GM23338 (cell line): ENCODE measurements at regions not wholly inside any gene's neighbourhood (a gene's known extent, or its start where the extent isn't known, plus 50 kb on each side); places are given as distances from the start of the nearest gene placed in this dataset.

Source experiments
- ATAC-seq: fragments of 200-7000 bp; cut with Tn5 transposase; 3 replicates; pipeline ENCODE4 v1.9.1; 2020
- DNase-seq: peaks from one replicate; pipeline ENCODE4 v3.0.0-alpha.2; 2015; ENCODE audit warnings: low spot score
- H2AFZ ChIP-seq: fragments of 200-600 bp; sonication (generic); 2 replicates; pipeline ENCODE4 v1.8.0; 2016; ENCODE audit warnings: antibody characterized with exemption, mild to moderate bottlenecking, moderate library complexity
- H3F3A ChIP-seq: fragments of 200-600 bp; sonication (generic); replicated peaks from 2 replicates; pipeline ENCODE4 v1.8.0; 2017; ENCODE audit warnings: antibody characterized with exemption, mixed run types, low read depth
- H3K27ac ChIP-seq: fragments of 200-600 bp; sonication (generic); 2 replicates; pipeline ENCODE4 v1.6.1; 2016; ENCODE audit warnings: low read depth
- H3K27me3 ChIP-seq: fragments of 200-600 bp; sonication (generic); 2 replicates; pipeline ENCODE4 v1.8.0; 2016; ENCODE audit warnings: mild to moderate bottlenecking, mixed run types, moderate library complexity; ENCODE audit not compliant: insufficient read depth
- H3K36me3 ChIP-seq: fragments of 200-600 bp; sonication (generic); 2 replicates; pipeline ENCODE4 v1.8.0; 2016; ENCODE audit warnings: mild to moderate bottlenecking; ENCODE audit not compliant: insufficient read depth
- H3K4me1 ChIP-seq: fragments of 200-600 bp; sonication (generic); 2 replicates; pipeline ENCODE4 v1.8.0; 2016; ENCODE audit warnings: mild to moderate bottlenecking, moderate library complexity; ENCODE audit not compliant: insufficient read depth
- H3K4me2 ChIP-seq: fragments of 200-600 bp; sonication (generic); 2 replicates; pipeline ENCODE4 v1.7.1; 2017; ENCODE audit warnings: mixed run types
- H3K4me3 ChIP-seq: fragments of 200-600 bp; sonication (generic); 2 replicates; pipeline ENCODE4 v1.6.1; 2016; ENCODE audit warnings: mixed run types
- H3K79me2 ChIP-seq: fragments of 200-600 bp; sonication (generic); replicated peaks from 2 replicates; pipeline ENCODE4 v1.8.0; 2017; ENCODE audit warnings: mild to moderate bottlenecking; ENCODE audit not compliant: insufficient read depth
- H3K9me2 ChIP-seq: fragments of 200-600 bp; sonication (generic); 2 replicates; pipeline ENCODE4 v1.8.0; 2017; ENCODE audit not compliant: insufficient read depth
- H4K20me1 ChIP-seq: fragments of 200-600 bp; sonication (generic); replicated peaks from 2 replicates; pipeline ENCODE4 v1.8.0; 2017; ENCODE audit warnings: mild to moderate bottlenecking; ENCODE audit not compliant: insufficient read depth
- H3K27ac Mint-ChIP-seq: 2 replicates; pipeline ENCODE4 v1.8.0; 2020; ENCODE audit warnings: inconsistent platforms, mild to moderate bottlenecking, moderate library complexity, mixed read lengths
- H3K27me3 Mint-ChIP-seq: 3 replicates; pipeline ENCODE4 v1.8.0; 2022; ENCODE audit warnings: low read depth, mild to moderate bottlenecking, moderate library complexity, mixed read lengths, inconsistent platforms; ENCODE audit not compliant: insufficient read depth, poor library complexity
- H3K36me3 Mint-ChIP-seq: 3 replicates; pipeline ENCODE4 v1.8.0; 2021; ENCODE audit warnings: low read depth, mild to moderate bottlenecking, inconsistent platforms, moderate library complexity, mixed read lengths
- H3K4me1 Mint-ChIP-seq: 3 replicates; pipeline ENCODE4 v1.8.0; 2020; ENCODE audit warnings: mild to moderate bottlenecking, inconsistent platforms, mixed read lengths
- H3K4me3 Mint-ChIP-seq: 3 replicates; pipeline ENCODE4 v1.8.0; 2021; ENCODE audit warnings: moderate library complexity, mild to moderate bottlenecking, inconsistent platforms, mixed read lengths
- H3K9me3 Mint-ChIP-seq: 3 replicates; pipeline ENCODE4 v1.8.0; 2020; ENCODE audit warnings: moderate library complexity, mild to moderate bottlenecking, inconsistent platforms, mixed read lengths
- CREB1 ChIP-seq: fragments of 250-450 bp; sonication (Bioruptor Pico); IDR thresholded peaks from 2 replicates; pipeline ENCODE4 v1.5.0; 2020; ENCODE audit warnings: low read depth, mild to moderate bottlenecking, moderate library complexity
- EZH2 ChIP-seq: fragments of 200-600 bp; sonication (generic); IDR thresholded peaks from one replicate; pipeline ENCODE4 v1.8.0; 2017; ENCODE audit warnings: antibody characterized with exemption, mild to moderate bottlenecking, low read depth; ENCODE audit not compliant: unreplicated experiment
- EZH2phosphoT487 ChIP-seq: fragments of 200-600 bp; sonication (generic); IDR thresholded peaks from one replicate; pipeline ENCODE4 v1.8.1; 2018; ENCODE audit warnings: antibody characterized with exemption; ENCODE audit not compliant: unreplicated experiment
- JUNB ChIP-seq: IDR thresholded peaks from one replicate; pipeline ENCODE4 v1.6.1; 2016; ENCODE audit warnings: antibody characterized with exemption; ENCODE audit not compliant: unreplicated experiment
- NANOG ChIP-seq: IDR thresholded peaks from 2 replicates; pipeline ENCODE4 v1.6.1; 2016; ENCODE audit warnings: antibody characterized with exemption, borderline replicate concordance
- POLR2AphosphoS5 ChIP-seq: IDR thresholded peaks from 2 replicates; pipeline ENCODE4 v1.6.1; 2016; ENCODE audit warnings: antibody characterized with exemption, low read depth
- REST ChIP-seq: IDR thresholded peaks from one replicate; pipeline ENCODE4 v1.6.1; 2018; ENCODE audit warnings: antibody characterized with exemption; ENCODE audit not compliant: unreplicated experiment
- STAT1 ChIP-seq: IDR thresholded peaks from one replicate; pipeline ENCODE4 v1.6.1; 2016; ENCODE audit warnings: antibody characterized with exemption; ENCODE audit not compliant: unreplicated experiment
- ZNF114 ChIP-seq: fragments of 250-450 bp; sonication (Bioruptor Pico); IDR thresholded peaks from 2 replicates; pipeline ENCODE4 v1.5.0; 2020; ENCODE audit warnings: mild to moderate bottlenecking, moderate library complexity
- ZNF331 ChIP-seq: fragments of 250-450 bp; sonication (Bioruptor Pico); IDR thresholded peaks from 2 replicates; pipeline ENCODE4 v1.5.0; 2020; ENCODE audit warnings: low read depth, mild to moderate bottlenecking, moderate library complexity
- TF ChIP-seq, protein P1 (sequence below): IDR thresholded peaks from 2 replicates; pipeline ENCODE4 v1.6.1; 2016; ENCODE audit warnings: antibody characterized with exemption
- TF ChIP-seq, protein P2 (sequence below): fragments of 250-450 bp; sonication (Bioruptor Pico); IDR thresholded peaks from 2 replicates; pipeline ENCODE4 v1.5.0; 2020; ENCODE audit warnings: mild to moderate bottlenecking, moderate library complexity
- TF ChIP-seq, protein P3 (sequence below), 2 experiments: fragments of 200-600 bp in 1 of 2; sonication (generic) in 1 of 2; conservative IDR thresholded peaks; 2 replicates each; pipeline versions ENCODE4 v1.5.1 to v1.6.1; 2016 to 2017; ENCODE audit warnings: antibody characterized with exemption in 2 of 2, low read depth in 2 of 2, mild to moderate bottlenecking in 2 of 2, moderate library complexity in 1 of 2

GRCh38 chr9:110033869-110034268 is 174.1 kb downstream of the C9orf152 start (continued):
- TF ChIP-seq, protein P1, sequence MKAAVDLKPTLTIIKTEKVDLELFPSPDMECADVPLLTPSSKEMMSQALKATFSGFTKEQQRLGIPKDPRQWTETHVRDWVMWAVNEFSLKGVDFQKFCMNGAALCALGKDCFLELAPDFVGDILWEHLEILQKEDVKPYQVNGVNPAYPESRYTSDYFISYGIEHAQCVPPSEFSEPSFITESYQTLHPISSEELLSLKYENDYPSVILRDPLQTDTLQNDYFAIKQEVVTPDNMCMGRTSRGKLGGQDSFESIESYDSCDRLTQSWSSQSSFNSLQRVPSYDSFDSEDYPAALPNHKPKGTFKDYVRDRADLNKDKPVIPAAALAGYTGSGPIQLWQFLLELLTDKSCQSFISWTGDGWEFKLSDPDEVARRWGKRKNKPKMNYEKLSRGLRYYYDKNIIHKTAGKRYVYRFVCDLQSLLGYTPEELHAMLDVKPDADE = no peak

DNA sequence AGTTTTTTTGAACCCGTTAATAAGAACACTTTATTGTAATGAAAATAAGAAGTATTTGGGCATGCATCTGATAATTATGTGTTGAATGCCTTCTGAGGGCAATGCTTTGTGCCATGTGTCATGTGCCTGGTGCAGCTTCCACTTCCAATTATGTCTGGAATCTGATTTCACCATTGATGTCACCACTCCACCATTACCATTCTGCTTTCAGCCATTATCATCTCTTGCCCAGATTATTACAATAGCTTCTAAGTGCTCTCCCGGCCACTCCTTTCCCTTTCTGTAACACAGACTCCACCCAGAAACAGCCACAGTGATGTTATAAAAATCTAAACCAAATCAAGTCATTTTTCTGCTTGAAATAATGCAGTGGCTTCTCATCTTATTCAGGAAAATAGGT is 171.7 kb downstream of the C9orf152 start:
- Mint-ChIP-seq H3K36me3 (no peaks in the 10 kb centered on the region), H3K27ac (no peak overlapping the region), H3K4me3 (no peak overlapping the region), H3K4me1 (peaks cover 4% of the 10 kb centered on the region), H3K9me3 (no peaks in the 10 kb centered on the region; the same call in 2 of the 3 replicates), H3K27me3 (no peaks in the 10 kb centered on the region)
- H3K27me3 ChIP-seq = no peaks in the 10 kb centered on the region
- no peaks in the 10 kb centered on the region for H3K9me2 ChIP-seq
- no peak overlapping the region for H3K4me3 ChIP-seq
- ATAC-seq = no peak
- no peak overlapping the region for H3K27ac ChIP-seq
- no peaks in the 10 kb centered on the region; the same call in 1 of the 2 replicates for H4K20me1 ChIP-seq
- no peaks in the 10 kb centered on the region for H3K36me3 ChIP-seq
- H3F3A ChIP-seq = no peaks in the 10 kb centered on the region
- H3K4me2 ChIP-seq = no peak overlapping the region
- H3K4me1 ChIP-seq = no peaks in the 10 kb centered on the region
- DNase-seq = no peak
- H3K79me2 ChIP-seq = no peaks in the 10 kb centered on the region
- H2AFZ ChIP-seq = no peak overlapping the region
- TF ChIP-seq REST = no peak
- TF ChIP-seq ZNF114 (CRISPR knock-in tag) = no peak
- no peak for TF ChIP-seq STAT1
- TF ChIP-seq ZNF331 (CRISPR knock-in tag) = no peak
- no peak for TF ChIP-seq JUNB
- TF ChIP-seq, protein P2, sequence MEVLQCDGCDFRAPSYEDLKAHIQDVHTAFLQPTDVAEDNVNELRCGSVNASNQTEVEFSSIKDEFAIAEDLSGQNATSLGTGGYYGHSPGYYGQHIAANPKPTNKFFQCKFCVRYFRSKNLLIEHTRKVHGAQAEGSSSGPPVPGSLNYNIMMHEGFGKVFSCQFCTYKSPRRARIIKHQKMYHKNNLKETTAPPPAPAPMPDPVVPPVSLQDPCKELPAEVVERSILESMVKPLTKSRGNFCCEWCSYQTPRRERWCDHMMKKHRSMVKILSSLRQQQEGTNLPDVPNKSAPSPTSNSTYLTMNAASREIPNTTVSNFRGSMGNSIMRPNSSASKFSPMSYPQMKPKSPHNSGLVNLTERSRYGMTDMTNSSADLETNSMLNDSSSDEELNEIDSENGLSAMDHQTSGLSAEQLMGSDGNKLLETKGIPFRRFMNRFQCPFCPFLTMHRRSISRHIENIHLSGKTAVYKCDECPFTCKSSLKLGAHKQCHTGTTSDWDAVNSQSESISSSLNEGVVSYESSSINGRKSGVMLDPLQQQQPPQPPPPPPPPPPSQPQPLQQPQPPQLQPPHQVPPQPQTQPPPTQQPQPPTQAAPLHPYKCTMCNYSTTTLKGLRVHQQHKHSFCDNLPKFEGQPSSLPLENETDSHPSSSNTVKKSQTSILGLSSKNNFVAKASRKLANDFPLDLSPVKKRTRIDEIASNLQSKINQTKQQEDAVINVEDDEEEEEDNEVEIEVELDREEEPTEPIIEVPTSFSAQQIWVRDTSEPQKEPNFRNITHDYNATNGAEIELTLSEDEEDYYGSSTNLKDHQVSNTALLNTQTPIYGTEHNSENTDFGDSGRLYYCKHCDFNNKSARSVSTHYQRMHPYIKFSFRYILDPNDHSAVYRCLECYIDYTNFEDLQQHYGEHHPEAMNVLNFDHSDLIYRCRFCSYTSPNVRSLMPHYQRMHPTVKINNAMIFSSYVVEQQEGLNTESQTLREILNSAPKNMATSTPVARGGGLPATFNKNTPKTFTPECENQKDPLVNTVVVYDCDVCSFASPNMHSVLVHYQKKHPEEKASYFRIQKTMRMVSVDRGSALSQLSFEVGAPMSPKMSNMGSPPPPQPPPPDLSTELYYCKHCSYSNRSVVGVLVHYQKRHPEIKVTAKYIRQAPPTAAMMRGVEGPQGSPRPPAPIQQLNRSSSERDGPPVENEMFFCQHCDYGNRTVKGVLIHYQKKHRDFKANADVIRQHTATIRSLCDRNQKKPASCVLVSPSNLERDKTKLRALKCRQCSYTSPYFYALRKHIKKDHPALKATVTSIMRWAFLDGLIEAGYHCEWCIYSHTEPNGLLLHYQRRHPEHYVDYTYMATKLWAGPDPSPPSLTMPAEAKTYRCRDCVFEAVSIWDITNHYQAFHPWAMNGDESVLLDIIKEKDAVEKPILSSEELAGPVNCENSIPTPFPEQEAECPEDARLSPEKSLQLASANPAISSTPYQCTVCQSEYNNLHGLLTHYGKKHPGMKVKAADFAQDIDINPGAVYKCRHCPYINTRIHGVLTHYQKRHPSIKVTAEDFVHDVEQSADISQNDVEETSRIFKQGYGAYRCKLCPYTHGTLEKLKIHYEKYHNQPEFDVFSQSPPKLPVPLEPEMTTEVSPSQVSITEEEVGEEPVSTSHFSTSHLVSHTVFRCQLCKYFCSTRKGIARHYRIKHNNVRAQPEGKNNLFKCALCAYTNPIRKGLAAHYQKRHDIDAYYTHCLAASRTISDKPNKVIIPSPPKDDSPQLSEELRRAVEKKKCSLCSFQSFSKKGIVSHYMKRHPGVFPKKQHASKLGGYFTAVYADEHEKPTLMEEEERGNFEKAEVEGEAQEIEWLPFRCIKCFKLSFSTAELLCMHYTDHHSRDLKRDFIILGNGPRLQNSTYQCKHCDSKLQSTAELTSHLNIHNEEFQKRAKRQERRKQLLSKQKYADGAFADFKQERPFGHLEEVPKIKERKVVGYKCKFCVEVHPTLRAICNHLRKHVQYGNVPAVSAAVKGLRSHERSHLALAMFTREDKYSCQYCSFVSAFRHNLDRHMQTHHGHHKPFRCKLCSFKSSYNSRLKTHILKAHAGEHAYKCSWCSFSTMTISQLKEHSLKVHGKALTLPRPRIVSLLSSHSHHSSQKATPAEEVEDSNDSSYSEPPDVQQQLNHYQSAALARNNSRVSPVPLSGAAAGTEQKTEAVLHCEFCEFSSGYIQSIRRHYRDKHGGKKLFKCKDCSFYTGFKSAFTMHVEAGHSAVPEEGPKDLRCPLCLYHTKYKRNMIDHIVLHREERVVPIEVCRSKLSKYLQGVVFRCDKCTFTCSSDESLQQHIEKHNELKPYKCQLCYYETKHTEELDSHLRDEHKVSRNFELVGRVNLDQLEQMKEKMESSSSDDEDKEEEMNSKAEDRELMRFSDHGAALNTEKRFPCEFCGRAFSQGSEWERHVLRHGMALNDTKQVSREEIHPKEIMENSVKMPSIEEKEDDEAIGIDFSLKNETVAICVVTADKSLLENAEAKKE (CRISPR knock-in tag) = no peak
- TF ChIP-seq EZH2phosphoT487 = no peak
- TF ChIP-seq POLR2AphosphoS5 = no peak
- no peak for TF ChIP-seq CREB1 (CRISPR knock-in tag)
- TF ChIP-seq, protein P3, sequence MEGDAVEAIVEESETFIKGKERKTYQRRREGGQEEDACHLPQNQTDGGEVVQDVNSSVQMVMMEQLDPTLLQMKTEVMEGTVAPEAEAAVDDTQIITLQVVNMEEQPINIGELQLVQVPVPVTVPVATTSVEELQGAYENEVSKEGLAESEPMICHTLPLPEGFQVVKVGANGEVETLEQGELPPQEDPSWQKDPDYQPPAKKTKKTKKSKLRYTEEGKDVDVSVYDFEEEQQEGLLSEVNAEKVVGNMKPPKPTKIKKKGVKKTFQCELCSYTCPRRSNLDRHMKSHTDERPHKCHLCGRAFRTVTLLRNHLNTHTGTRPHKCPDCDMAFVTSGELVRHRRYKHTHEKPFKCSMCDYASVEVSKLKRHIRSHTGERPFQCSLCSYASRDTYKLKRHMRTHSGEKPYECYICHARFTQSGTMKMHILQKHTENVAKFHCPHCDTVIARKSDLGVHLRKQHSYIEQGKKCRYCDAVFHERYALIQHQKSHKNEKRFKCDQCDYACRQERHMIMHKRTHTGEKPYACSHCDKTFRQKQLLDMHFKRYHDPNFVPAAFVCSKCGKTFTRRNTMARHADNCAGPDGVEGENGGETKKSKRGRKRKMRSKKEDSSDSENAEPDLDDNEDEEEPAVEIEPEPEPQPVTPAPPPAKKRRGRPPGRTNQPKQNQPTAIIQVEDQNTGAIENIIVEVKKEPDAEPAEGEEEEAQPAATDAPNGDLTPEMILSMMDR (conservative IDR thresholded peaks at IDR 0.05; ENCODE audit: low read depth in 2 of 2) = no peak
- TF ChIP-seq NANOG = no peak
- TF ChIP-seq EZH2 = no peak
